DMS114 treated with DMSO at 0.1 percent for 48 hours (cell line): ENCODE measurements at regions not wholly inside any gene's neighbourhood (a gene's known extent, or its start where the extent isn't known, plus 50 kb on each side); places are given as distances from the start of the nearest gene placed in this dataset.

Experiments used
- DNase-seq: peaks from one replicate; lab custom pipeline; 2025; ENCODE audit not compliant: unreplicated experiment; lab: John Stamatoyannopoulos, UW

DNA sequence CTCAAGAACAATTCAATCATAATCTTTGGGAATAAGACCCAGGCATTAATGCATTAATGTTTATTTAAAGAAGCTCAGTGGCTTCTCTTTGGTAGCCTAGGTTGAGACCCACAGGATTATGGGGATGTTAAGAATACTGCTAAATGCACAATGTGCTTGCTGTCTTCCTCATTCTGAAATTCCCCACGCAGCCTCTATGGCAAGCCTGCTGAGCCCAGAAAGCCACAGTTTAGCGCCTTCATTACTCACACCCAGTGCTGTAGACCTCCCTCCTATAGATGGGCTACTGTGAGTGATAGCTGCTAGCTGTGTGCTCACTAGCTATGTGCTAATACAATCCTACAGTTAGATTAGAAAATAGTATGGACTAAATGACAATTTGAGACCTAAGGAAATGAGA lies 90.6 kb downstream of the TNFSF13B start:
- DNase-seq: no peak

GRCh38 chr13:108361769-108362168 lies 92.3 kb downstream of the TNFSF13B start:
- no peak for DNase-seq

DNA sequence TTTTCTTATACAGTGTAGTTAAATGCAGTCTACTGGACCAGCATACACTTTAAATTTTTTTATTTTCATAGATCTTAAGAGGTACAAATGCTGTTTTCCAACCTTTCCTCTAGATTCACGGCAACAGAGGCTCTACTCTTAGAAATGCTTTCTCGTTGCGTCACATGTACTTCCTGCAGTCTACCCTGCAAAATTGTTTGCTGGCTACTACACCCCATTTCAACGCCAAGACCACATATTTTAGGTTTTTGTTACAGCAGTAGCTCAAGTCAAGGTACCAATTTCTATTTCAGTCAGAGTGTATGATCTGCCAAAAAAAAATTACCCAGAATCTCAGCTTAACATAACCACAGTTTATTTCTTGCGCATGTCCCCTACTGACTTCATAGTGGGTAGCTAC lies 94.1 kb downstream of the TNFSF13B start:
- DNase-seq: no peak

DNA sequence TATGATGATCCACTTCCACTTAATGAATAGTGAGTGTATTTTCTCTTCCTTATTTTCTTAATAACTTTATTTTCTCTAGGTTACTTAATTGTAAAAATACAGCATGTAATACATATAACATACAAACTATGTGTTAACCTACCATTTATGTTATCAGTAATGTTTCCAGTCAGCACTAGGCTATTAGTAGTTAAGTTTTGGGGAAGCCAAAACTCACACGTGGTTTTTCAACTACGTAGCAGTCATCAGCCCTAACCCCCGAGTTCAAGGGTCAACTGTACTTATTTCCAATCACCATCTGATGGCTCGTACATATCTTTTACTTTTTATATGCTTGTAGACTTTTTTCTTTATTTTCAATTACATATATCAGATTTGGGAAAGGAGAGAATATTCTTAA lies 95.7 kb downstream of the TNFSF13B start:
- DNase-seq: no peak

DNA sequence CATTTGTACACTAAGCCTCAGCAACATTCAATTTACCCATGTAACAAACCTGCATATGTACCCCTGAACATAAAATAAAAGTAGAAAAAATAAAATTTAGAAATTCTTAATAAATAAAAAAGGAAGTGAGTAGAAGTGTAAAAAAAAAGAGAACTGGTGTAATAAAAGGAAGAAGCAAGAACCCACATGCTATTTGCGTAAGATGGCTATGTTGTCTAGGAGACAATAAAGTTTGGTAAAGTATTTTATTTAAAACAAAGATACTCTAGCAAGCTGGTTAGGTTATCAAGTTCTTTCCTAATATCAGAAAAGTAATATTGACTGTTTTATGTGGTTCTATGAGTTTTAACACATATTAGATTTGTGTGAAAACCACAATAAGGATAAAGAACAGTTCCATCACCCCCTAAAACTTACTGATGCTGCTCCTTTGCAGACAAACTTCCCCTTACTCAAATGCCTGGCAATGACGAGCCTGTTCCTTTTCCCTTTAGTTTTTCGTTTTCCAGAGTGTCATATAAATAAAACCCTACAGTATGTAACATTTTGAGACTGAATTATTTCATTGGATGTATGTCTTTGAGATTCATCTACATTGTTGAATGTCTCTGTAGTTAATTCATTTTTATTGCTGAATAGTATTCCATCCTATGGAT lies 98.9 kb downstream of the TNFSF13B start:
- DNase-seq: no peak

GRCh38 chr13:108369412-108369811 lies 99.9 kb downstream of the TNFSF13B start:
- DNase-seq: no peak

DNA sequence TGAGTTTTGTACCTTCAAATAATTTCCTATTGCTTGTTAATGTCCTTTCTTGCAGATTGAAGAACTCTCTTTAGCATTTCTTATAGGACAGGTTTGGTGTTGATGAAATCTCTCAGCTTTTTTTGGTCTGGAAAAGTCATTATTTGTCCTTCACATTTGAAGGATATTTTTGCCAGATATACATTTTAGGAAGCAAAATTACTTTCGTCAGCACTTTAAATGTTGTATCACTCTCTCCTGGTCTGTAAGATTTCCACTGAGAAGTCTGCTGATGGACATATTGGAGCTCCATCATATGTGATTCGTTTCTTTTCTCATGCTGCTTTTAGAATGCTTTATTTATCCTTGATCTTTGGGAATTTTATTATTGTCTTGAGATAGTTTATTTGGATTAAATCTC lies 105.5 kb downstream of the TNFSF13B start:
- no peak for DNase-seq

GRCh38 chr13:108375772-108376171 lies 106.3 kb downstream of the TNFSF13B start:
- no peak for DNase-seq

DNA sequence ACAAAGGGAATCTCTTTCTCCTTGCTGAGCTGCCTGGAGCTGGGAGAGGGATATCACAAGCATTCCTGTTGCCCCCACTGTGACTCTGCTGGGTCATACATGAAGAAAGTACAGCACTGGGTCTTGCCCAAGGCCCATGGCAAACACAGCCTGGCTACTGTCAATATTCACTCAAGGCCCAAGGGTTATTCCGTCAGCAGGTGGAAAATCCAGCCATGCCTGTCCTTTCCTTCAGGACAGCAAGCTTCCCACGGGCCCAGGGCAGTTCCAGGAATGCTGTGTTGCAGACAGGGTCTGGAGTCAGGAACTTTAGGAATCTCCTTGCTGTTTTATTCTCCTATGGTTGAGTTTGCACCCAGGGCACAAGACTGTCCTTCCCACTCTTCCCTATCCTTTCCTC lies 106.8 kb downstream of the TNFSF13B start:
- DNase-seq: no peak

DNA sequence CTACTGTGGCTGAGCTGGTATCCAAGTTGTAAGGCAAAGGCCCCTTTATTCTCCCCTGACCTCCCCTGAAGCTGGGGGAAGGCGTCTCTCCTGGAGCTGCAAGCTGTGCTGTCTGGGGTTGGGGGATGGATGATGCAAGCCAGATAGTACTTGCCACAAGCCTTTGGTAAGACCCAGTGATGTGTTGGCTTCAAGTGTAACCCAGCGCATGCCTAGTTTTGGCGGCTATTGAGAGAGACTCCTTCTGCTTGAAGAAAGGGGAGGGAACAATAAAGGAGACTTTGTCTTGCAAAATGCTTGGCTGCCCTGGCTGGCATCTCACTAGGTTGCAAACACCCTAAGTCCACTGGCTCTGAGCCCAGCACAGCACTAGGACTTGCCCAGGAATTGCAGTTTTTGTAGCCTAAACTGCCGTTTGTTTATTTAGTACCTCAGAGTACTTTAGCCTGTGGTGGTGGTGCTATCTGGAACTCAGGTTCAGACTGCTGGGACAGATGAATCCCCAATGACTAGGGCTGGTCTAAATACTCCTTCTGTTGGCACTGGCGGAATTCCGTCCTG lies 108.2 kb downstream of the TNFSF13B start:
- no peak for DNase-seq

GRCh38 chr13:108383667-108384066 lies 114.1 kb downstream of the TNFSF13B start:
- no peak for DNase-seq

GRCh38 chr13:108387156-108387555 lies 117.6 kb downstream of the TNFSF13B start:
- DNase-seq: no peak

DNA sequence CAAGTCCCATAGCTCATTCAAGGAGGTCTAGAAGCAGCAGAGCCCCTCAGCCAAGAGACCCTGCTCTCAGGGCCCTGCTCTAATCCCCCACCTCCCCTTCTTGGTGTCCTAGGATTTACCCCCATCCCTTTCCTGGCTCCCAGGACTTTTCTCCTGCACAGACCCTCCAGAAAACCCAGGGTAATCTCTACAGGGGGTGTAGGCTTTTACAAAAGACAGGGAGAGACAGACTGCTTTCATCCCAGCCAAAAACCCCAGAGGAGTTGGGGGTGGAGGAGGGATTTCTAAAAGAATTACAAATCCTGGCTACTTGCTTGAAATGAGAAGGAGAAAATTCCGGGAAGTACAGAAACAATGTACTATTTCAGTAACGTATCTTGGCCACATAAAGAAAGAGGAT lies 133.3 kb downstream of the TNFSF13B start:
- no peak for DNase-seq

GRCh38 chr13:108407495-108407894 lies 138.0 kb downstream of the TNFSF13B start:
- no peak for DNase-seq

DNA sequence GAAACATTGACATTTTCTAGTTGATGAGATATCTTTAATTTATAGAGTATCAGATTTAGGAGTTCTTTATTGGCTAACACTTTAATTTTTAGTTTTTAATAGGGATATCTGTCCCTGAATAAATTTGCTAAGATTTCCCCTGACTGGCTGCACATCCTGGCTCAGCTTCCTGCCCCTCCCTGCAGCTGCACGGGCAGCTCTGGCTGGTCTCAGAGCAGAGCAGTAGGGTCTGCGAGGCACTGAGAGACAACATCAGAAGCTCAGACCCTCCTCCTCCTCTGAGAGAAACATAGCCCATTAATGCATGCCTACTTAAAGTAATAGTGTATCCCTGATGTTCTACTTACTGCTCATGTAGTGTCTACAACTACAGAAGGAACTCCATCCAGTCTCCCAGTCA lies 139.2 kb downstream of the TNFSF13B start:
- no peak for DNase-seq

DNA sequence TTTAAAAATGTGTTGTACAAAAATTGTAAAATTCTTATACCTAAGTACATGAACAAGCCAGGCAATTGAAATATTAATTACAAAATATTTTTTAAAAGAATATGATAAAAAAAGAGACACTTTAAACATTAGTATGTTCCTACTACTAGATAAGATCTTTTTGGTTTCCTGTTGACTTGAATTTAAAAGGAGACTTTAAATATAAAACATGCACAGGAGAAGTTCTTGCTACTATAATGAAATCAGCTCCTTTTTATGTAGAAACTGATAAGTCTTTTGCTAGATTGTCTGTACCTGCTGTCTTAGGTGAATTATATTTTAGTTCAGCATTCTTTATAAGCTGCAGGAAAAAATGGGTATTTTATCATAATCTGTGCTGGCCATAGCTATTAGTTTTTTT lies 140.2 kb downstream of the TNFSF13B start:
- no peak for DNase-seq

DNA sequence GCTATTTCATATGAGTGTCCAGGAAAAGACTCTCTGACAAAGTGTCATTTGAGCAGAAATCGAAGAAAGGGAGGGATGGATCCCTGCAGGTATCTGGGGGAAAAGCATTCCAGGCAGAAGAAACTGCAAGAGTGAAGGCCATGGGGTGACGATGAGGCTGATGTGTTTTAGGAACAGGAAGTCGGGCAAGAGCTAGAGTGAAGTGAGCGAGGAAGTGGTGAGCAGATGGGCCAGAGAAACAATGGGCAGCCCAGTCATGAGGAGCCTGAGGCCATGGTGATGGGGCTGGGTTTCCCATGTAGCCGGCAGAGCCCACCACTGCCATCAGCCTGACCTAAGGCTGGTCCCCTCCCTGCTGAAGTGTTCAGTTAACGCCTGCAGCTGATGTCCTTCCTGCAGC lies 150.2 kb downstream of the TNFSF13B start:
- no peak for DNase-seq

GRCh38 chr13:108425056-108425455 lies 155.5 kb downstream of the TNFSF13B start:
- no peak for DNase-seq

DNA sequence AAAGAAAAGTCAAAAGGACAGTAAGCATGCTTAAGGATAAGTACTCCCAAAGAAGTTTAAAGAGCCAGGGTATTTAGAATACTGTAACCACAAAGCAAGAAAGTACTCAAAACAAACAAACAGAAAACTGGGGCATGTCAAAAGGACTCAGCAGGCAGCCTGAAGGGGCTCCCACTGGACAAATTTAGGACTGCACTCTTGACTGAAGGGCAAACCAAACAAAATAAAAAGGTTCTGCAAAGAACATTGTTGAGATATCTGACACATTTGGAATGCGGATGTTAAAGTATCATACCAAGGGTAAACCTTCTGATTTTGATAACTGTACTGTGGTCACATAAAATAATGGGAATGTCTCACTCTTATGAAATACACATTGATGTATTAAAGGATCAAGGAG lies 157.4 kb downstream of the TNFSF13B start:
- no peak for DNase-seq

DNA sequence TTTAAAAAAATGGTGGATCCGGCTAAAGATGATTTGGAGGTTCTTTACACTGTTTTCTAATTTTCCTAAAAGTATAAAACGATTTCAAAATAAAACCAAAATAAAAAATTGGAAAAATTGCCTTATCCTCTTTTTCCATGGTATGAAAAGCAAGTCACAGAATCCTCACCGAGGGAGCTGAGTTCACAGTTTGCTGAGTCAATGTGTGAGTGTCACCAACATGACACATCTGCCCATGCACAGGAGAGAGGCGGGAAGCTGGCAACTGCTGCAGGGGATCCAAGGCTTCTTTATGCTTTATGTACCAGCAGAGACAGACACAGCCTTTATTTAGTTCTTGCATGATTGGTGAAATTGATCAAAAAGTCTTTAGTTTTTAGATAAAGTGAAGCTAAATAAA lies 157.8 kb downstream of the TNFSF13B start:
- no peak for DNase-seq

GRCh38 chr13:108428691-108429090 lies 159.2 kb downstream of the TNFSF13B start:
- no peak for DNase-seq

- no peak for DNase-seq
Observed at GRCh38 chr13:108433976-108434755, 164.6 kb downstream of the TNFSF13B start.
